ENCODE measurements at regions not wholly inside any gene's neighbourhood (a gene's known extent, or its start where the extent isn't known, plus 50 kb on each side); places are given as distances from the start of the nearest gene placed in this dataset.

DNA sequence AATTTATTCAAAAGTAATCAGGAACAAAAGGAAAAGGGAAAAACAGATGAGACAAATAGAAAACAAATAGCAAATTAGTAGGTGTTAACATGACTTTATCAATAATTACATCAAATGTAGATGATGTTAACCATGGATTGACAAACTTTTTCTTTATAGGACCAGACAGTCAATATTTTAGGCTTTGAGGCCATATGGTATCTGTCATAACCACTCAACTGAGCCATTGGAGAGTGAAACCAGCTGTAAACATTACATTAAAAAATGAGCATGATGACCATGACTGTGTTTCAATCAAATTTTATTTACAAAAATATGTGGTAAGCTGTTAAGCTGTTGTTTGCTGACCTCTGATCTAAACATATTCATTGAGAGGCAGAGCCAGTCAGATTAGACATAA is 118.5 kb upstream of the NWD2 start:
- DNase-seq = no peak

DNA sequence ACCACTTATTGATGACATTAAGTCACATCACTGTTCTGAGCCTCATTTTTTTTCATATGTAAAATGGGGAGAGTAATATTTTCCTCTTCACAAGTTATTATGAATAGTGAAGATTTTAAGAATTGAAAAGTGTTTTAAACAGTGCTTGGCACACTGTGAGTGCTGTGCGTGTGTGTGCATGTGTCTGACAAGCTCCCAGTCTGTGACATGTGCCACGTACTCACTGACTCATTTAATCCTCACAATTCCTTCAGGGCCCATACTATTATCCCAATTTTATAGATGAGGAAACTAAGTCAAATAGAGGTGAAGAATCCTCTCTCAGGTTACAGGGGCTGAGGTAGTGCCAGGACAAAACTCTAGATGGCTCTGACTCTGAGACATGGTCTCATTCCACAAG is 114.1 kb upstream of the NWD2 start:
- DNase-seq = no peak

DNA sequence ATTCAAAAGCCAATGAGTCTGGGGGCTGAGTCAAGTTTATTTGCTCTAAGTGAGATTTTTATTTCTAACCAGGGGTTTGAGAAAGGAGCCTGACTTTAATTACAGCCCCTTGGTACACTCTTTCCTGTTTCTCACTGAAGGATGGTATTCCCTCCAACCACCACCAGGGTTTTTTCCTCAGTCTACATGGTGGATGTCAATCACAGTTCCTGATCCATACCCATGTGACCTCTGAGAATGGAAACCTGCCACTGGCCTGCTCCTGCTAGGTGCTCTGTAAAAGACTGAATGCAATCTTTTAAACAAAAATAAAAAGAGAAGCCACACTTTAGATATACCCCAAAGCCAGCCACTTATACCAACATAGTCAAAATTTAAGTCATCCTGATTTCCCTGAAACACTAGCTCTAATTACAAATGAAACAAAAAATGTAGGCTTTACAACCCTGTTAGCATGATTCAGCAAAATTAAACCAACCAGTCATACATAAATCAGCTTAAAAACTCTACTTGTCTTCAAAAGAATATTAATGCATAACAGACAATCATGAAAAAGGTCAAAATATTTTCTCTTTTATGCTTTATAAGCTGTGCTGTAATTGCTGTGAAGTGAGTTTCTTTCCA is 112.1 kb upstream of the NWD2 start:
- DNase-seq = no peak

DNA sequence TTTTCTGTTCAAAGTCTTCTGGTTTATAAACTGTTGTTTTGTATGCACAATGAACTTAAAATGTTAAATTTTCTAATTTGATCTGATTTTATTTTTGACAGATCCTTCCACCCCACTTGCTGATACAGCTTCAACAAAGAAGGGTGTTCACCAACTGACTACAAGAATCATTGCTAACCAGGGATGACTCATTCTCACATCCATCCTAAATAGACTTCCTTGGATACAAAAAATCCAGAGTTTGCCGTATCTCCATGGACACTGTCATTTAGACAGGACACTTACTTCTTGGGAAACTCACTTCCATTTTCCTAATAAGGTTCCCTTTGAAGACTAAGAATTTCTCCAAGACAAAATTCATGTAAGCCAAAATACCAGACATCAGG is 111.6 kb upstream of the NWD2 start:
- DNase-seq = no peak

DNA sequence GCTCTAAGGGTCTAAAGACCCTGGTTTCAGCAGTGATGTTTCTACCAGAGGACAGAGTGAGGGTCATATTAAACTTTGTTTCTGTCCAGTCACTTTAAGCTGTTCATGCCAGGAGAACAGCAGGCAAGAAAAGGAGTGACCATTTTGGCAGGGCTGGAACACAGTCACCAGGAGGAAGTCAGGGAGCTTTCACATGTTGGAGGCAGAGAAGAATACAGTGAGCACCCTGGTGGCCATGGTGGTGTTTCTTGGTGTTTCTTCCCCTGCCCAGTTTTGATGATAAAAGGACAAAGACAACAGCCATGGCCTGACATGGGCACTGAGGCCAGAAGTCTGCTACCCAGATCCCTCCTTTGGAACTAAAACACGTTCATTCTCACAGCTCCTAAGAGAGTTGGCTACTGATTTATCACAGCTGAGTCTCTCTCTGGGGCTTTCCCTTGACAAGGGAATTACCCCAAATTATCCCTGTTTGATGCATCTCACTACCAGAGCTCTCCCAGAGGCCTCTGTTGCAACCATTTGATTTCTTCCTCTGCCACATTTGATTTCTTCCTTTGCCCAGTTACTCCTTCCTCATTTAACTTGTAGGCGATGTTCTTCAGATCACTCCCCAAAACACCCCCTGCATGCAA is 106.4 kb upstream of the NWD2 start:
- DNase-seq = peak; percentile 2

DNA sequence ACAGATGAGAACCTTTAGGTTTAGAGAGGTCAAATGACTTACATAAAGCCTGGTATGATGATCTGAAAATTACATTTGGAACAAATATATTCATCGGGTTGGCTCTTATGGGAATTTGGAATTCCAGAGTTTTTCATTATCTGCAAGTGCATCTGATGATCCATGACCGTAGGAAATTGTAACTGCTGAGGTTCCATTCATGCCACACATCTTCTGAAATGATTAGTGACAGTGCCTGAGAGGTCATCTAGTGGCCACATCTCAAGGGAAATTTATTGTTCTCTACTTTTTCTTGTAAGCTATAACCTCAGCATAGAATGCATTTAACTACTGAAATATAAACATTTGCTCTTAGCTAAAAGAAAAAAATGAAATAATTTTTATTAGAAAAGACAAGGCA is 105.8 kb upstream of the NWD2 start:
- no peak for DNase-seq

DNA sequence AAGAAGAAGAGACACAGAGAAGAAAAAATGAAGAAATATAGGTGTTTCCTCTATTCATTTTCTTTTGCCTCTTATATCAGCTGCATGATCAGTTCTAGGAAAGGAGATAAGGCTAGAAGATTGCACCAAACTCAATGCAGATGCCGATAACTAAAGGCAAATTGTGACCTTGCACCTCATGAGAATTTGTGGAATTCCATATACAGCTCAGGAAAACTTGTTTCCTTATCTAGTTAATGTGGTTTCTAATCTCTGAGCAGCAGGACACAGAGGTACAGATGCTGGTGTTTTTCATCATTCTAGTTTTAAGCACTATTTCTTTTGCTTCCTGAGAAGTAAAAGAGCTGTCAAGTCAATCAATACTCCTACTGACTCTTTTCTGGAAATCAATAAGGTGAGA is 104.6 kb upstream of the NWD2 start:
- DNase-seq = no peak

DNA sequence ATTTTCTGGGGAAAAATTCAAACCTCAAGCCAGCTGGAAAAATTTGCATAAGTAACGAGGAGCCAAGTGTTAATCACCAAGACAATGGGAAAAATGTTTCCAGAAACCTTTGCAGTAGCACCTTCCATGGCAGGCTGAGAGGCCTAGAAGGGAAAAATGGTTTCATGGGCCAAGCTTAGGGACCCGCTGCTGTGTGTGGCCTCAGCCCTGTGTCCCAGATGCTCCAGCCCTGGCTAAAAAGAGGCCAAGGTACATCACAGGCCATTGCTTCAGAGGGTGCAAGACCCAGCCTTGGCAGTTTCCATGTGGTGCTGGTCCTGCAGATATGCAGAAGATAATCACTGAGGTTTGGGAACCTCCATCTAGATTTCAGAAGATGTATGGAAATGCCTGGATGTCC is 98.3 kb upstream of the NWD2 start:
- no peak for DNase-seq

DNA sequence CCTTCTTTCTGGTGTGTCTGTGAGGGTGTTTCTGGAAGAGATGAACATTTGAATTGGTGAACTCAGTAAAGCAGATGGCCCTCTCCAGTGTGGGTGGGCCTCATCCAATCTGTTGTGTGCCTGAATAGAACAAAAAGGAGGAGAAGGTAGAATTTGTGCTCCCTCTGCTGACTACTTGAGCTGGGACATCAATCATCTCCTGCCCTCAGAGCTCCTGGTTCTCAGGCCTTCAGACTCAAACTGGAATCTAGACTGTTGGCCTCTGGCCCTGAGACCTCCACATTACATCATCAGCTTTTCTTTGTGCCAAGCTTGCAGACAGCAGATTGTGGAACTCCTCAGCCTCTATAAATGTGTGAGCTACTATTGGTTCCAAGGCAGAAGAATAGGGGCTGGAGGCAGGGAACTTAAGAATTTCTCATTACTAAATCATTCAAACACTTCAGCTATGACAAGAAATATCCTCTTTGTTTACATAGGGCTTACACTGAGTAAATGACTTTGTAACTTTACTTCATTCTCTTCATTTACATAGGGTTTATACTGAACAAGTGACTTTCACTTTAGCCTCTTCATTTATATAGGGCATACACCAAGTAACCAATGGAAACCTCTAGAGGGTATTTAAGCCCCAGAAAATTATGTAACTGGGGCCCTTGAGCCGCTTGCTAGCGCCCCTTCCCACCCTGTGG is 86.9 kb upstream of the NWD2 start:
- no peak for DNase-seq

DNA sequence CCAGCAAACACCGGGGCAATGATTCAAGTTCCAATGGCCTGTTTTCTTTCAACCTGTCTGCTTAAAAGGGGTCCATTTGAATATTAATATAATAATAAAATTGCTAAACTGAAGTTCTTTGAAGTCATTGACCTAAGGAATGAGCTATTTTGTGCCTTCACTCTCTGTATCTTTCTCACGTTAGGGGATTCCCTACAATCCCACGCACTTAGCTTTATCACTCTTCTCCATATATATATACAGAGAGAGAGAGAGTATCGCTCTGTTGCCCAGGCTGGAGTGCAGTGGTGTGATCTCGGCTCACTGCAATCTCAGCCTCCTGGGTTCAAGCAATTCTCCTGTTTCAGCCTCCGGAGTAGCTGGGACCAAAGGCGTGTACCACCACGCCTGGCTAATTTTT is 83.9 kb upstream of the NWD2 start:
- DNase-seq = no peak

DNA sequence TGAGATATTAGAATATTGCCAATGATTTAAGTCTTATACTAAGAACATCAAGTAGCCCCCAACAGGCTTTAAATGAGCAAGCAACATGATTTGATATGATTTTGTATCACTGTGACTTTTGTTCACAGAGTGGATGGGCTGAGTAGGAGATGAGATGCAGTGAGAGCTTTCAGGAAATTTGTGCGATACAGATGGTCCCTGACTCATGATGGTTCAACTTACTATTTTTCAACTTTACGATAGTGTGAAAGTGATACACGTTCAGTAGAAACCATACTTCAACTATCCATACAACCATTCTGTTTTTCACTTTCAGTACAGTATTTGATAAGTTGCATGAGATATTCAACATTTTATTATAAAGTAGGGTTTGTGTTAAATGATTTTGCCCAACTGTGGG is 78.7 kb upstream of the NWD2 start:
- no peak for DNase-seq

DNA sequence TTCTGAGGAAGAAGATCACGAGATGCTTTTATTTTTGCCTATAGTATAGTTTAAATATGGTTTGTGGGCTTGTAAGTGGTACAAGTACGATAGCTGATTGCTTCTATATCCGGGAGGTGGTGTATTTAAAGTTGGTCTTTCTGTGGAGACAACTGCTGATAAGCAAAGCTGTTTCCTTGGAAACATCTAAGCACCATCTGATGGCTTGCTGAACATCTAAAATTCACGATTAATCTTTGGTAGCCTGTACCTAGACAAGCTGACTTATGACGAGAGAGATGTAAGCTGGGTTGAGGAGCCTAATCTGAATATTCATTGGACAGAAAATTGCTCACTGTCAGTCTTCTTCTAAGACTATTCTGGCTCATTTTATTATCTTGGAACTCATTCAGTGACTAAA is 74.6 kb upstream of the NWD2 start:
- DNase-seq = no peak

DNA sequence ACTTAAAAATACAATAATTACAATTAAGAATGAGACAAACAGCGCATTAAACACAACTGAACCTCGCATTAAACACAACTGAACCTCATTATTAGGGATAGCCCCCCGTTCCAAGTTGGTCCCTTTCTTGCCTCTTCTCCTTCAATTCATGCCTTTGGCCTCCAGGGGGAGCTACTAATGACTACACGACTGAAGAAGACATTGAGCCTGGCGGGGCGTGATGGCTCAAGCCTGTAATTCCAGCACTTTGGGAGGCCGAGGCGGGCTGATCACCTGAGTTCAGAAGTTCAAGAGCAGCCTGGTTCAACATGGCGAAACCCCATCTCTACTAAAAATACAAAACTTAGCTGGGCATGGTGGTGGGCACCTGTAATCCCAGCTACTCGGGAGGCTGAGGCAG is 56.4 kb upstream of the NWD2 start:
- peak; percentile 17 for DNase-seq

All from activated CD4-positive, alpha-beta T cell treated with anti-CD3 and anti-CD28 coated beads, Interleukin-10, Interleukin-2, amounts not matched to agents 100 ng/mL and 50 ng/mL, durations not matched to agents 16 hours and 8 hours (primary cell).